ENCODE measurements at regions not wholly inside any gene's neighbourhood (a gene's known extent, or its start where the extent isn't known, plus 50 kb on each side); places are given as distances from the start of the nearest gene placed in this dataset.

GRCh38 chr9:25519286-25519685 lies 159.0 kb downstream of the TUSC1 start:
- no peak overlapping the region for H3K4me3 Mint-ChIP-seq (ENCODE audit: unreplicated experiment)
- H3K9me3 Mint-ChIP-seq (ENCODE audit: low read depth) = no peaks in the 10 kb centered on the region
- TF ChIP-seq CTCF (IDR thresholded peaks at IDR 0.05) = no peak
- H3K27me3 Mint-ChIP-seq (ENCODE audit: low read depth) = peaks cover 5% of the 10 kb centered on the region
- DNase-seq (ENCODE audit: low spot score) = no peak
- no peak overlapping the region for H3K27ac Mint-ChIP-seq (ENCODE audit: unreplicated experiment)
- no peaks in the 10 kb centered on the region for H3K4me1 Mint-ChIP-seq (ENCODE audit: low read depth)
- no peaks in the 10 kb centered on the region for H3K36me3 Mint-ChIP-seq (ENCODE audit: low read depth)

- no peak overlapping the region for H3K4me3 Mint-ChIP-seq (ENCODE audit: unreplicated experiment)
Observed at GRCh38 chr9:25517701-25518100, 160.5 kb downstream of the TUSC1 start.

GRCh38 chr9:25513509-25514033 lies 164.7 kb downstream of the TUSC1 start:
- H3K4me1 Mint-ChIP-seq (ENCODE audit: low read depth) = no peaks in the 10 kb centered on the region
- no peak overlapping the region for H3K27ac Mint-ChIP-seq (ENCODE audit: unreplicated experiment)
- no peaks in the 10 kb centered on the region for H3K36me3 Mint-ChIP-seq (ENCODE audit: low read depth)

More at GRCh38 chr9:25517701-25518100, 160.5 kb downstream of the TUSC1 start:
- peaks cover 5% of the 10 kb centered on the region for H3K27me3 Mint-ChIP-seq (ENCODE audit: low read depth)
- no peaks in the 10 kb centered on the region for H3K4me1 Mint-ChIP-seq (ENCODE audit: low read depth)
- H3K27ac Mint-ChIP-seq (ENCODE audit: unreplicated experiment) = no peak overlapping the region
- no peak for DNase-seq (ENCODE audit: low spot score)
- no peaks in the 10 kb centered on the region for H3K9me3 Mint-ChIP-seq (ENCODE audit: low read depth)
- TF ChIP-seq CTCF (IDR thresholded peaks at IDR 0.05) = no peak
- no peaks in the 10 kb centered on the region for H3K36me3 Mint-ChIP-seq (ENCODE audit: low read depth)

GRCh38 chr9:25505644-25506043 lies 172.6 kb downstream of the TUSC1 start:
- no peak for TF ChIP-seq CTCF (IDR thresholded peaks at IDR 0.05)
- Mint-ChIP-seq H3K27me3 (ENCODE audit: low read depth) (no peaks in the 10 kb centered on the region), H3K4me1 (ENCODE audit: low read depth) (no peaks in the 10 kb centered on the region), H3K4me3 (ENCODE audit: unreplicated experiment) (no peak overlapping the region), H3K36me3 (ENCODE audit: low read depth) (no peaks in the 10 kb centered on the region), H3K27ac (ENCODE audit: unreplicated experiment) (no peak overlapping the region), H3K9me3 (ENCODE audit: low read depth) (peaks cover 40% of the 10 kb centered on the region)
- no peak for DNase-seq (ENCODE audit: low spot score)

More at GRCh38 chr9:25513509-25514033, 164.7 kb downstream of the TUSC1 start:
- Mint-ChIP-seq H3K9me3 (ENCODE audit: low read depth) (no peaks in the 10 kb centered on the region), H3K27me3 (ENCODE audit: low read depth) (no peaks in the 10 kb centered on the region), H3K4me3 (ENCODE audit: unreplicated experiment) (no peak overlapping the region)
- DNase-seq (ENCODE audit: low spot score) = no peak
- no peak for TF ChIP-seq CTCF (IDR thresholded peaks at IDR 0.05)

- no peak for TF ChIP-seq CTCF (IDR thresholded peaks at IDR 0.05)
- H3K4me1 Mint-ChIP-seq (ENCODE audit: low read depth) = no peaks in the 10 kb centered on the region
- H3K27me3 Mint-ChIP-seq (ENCODE audit: low read depth) = peaks cover 2% of the 10 kb centered on the region
- no peak overlapping the region for H3K27ac Mint-ChIP-seq (ENCODE audit: unreplicated experiment)
- H3K36me3 Mint-ChIP-seq (ENCODE audit: low read depth) = no peaks in the 10 kb centered on the region
- no peak overlapping the region for H3K4me3 Mint-ChIP-seq (ENCODE audit: unreplicated experiment)
- no peaks in the 10 kb centered on the region for H3K9me3 Mint-ChIP-seq (ENCODE audit: low read depth)
- no peak for DNase-seq (ENCODE audit: low spot score)
Observed at GRCh38 chr9:25481372-25481771, 196.9 kb downstream of the TUSC1 start.
